ENCODE measurements at regions not wholly inside any gene's neighbourhood (a gene's known extent, or its start where the extent isn't known, plus 50 kb on each side); places are given as distances from the start of the nearest gene placed in this dataset.
A peak's percentile ranks its signal among the peaks of the same experiment; 100 is the strongest.

GRCh38 chrX:13934731-13935130 is 95.0 kb downstream of the GEMIN8 start:
- no peak for DNase-seq
- Histone ChIP-seq H3K27ac (no peak overlapping the region), H3K27me3 (ENCODE audit: insufficient read depth, low read depth, severe bottlenecking) (peaks cover 51% of the 10 kb centered on the region), H3K36me3 (no peaks in the 10 kb centered on the region), H3K4me3 (ENCODE audit: low read depth, low read length) (no peak overlapping the region), H3K9me3 (ENCODE audit: severe bottlenecking) (no peaks in the 10 kb centered on the region)
- TF ChIP-seq CTCF (IDR thresholded peaks at IDR 0.05; ENCODE audit: low read depth, low read length) = no peak

GRCh38 chrX:13933851-13934250 is 95.8 kb downstream of the GEMIN8 start:
- no peak for TF ChIP-seq CTCF (IDR thresholded peaks at IDR 0.05; ENCODE audit: low read depth, low read length)
- H3K27ac ChIP-seq = no peak overlapping the region
- no peaks in the 10 kb centered on the region for H3K9me3 ChIP-seq (ENCODE audit: severe bottlenecking)
- H3K27me3 ChIP-seq (ENCODE audit: insufficient read depth, low read depth, severe bottlenecking) = peaks cover 48% of the 10 kb centered on the region
- H3K36me3 ChIP-seq = no peaks in the 10 kb centered on the region
- no peak overlapping the region for H3K4me3 ChIP-seq (ENCODE audit: low read depth, low read length)
- DNase-seq = no peak

DNA sequence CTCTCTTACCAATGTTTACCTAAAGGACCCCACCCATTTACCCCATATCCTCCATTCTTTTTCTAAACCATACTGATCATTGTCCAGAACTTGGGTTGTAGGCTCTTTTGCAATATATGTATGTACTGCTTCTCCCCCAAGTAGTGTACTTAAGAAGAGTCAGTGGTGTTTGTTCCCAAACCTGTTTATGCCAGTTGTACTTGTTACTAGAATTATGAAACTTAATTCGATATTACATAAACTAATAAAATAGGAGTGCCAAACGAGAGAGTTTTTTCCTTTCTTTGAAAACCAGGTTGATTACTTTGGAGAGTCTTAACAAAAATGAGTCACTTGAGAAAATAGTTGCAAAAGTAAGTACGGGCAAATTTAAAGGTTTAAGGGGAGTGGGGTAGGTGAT is 96.3 kb downstream of the GEMIN8 start:
- TF ChIP-seq CTCF (IDR thresholded peaks at IDR 0.05; ENCODE audit: low read depth, low read length) = no peak
- peaks cover 48% of the 10 kb centered on the region for H3K27me3 ChIP-seq (ENCODE audit: insufficient read depth, low read depth, severe bottlenecking)
- no peaks in the 10 kb centered on the region for H3K9me3 ChIP-seq (ENCODE audit: severe bottlenecking)
- no peak overlapping the region for H3K4me3 ChIP-seq (ENCODE audit: low read depth, low read length)
- H3K36me3 ChIP-seq = no peaks in the 10 kb centered on the region
- DNase-seq = no peak
- no peak overlapping the region for H3K27ac ChIP-seq

DNA sequence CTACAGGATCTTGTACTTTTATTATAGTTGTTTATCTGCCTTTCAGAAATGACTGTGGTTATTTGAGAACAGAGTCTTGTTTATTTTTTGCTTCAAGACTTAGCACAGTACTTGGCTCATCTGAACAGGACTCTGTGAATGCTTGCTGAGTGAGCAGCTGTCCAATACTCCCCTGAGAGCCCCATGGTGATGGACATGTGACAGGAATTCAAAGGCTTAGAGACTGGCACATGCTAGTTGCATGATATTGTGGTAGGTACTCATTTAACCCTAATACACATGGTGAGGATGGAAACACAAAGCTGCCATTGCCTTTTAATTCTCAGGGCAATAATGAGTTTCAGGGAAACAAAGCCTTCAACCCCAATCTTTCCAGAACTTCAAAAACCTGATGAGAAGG is 97.3 kb downstream of the GEMIN8 start:
- Histone ChIP-seq H3K27me3 (ENCODE audit: insufficient read depth, low read depth, severe bottlenecking) (peaks cover 40% of the 10 kb centered on the region), H3K36me3 (no peaks in the 10 kb centered on the region), H3K4me3 (ENCODE audit: low read depth, low read length) (no peak overlapping the region), H3K9me3 (ENCODE audit: severe bottlenecking) (no peaks in the 10 kb centered on the region), H3K27ac (no peak overlapping the region)
- no peak for TF ChIP-seq CTCF (IDR thresholded peaks at IDR 0.05; ENCODE audit: low read depth, low read length)
- DNase-seq = no peak

DNA sequence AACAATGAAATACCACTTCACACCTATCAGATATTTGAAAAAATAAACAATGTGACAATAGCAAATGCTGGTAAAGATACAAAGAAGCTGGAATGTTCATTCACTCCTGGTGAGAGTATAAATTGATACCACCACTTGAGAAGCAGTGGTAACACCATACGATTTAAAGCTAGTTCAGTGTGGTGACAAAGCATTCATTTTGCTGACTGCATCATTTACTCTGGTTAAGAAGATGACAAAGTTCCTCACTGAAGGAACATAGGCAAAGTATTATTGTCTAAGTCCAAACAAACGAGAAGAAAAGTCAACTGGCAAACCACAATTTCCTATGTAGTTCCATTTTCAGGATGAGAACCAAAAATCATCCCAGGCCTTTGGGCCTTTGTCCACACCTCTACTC is 102.5 kb downstream of the GEMIN8 start:
- H3K9me3 ChIP-seq (ENCODE audit: severe bottlenecking) = no peaks in the 10 kb centered on the region
- H3K27me3 ChIP-seq (ENCODE audit: insufficient read depth, low read depth, severe bottlenecking) = peaks cover 21% of the 10 kb centered on the region
- H3K27ac ChIP-seq = no peak overlapping the region
- no peak overlapping the region for H3K4me3 ChIP-seq (ENCODE audit: low read depth, low read length)
- H3K36me3 ChIP-seq = no peaks in the 10 kb centered on the region
- no peak for TF ChIP-seq CTCF (IDR thresholded peaks at IDR 0.05; ENCODE audit: low read depth, low read length)
- DNase-seq = no peak

GRCh38 chrX:13923845-13924244 is 105.8 kb downstream of the GEMIN8 start:
- H3K27me3 ChIP-seq (ENCODE audit: insufficient read depth, low read depth, severe bottlenecking) = peaks cover 20% of the 10 kb centered on the region
- no peak overlapping the region for H3K4me3 ChIP-seq (ENCODE audit: low read depth, low read length)
- TF ChIP-seq CTCF (IDR thresholded peaks at IDR 0.05; ENCODE audit: low read depth, low read length) = no peak
- DNase-seq = peak; percentile 13
- no peaks in the 10 kb centered on the region for H3K36me3 ChIP-seq
- H3K27ac ChIP-seq = no peak overlapping the region
- peaks cover 1% of the 10 kb centered on the region for H3K9me3 ChIP-seq (ENCODE audit: severe bottlenecking)
